H9 (cell line): ENCODE measurements at regions not wholly inside any gene's neighbourhood (a gene's known extent, or its start where the extent isn't known, plus 50 kb on each side); places are given as distances from the start of the nearest gene placed in this dataset.

Experiments
- DNase-seq: peaks from one replicate; pipeline ENCODE4 v3.0.0-alpha.2; 2017
- H2AFZ ChIP-seq: one replicate; pipeline ENCODE4 v1.6.1; 2013; ENCODE audit warnings: mild to moderate bottlenecking, low read length, control low read depth, moderate library complexity
- H2AK5ac ChIP-seq: 2 replicates; pipeline ENCODE4 v1.6.1; 2013; ENCODE audit warnings: low read length, control low read depth, mixed read lengths; ENCODE audit not compliant: insufficient read length
- H2BK120ac ChIP-seq: one replicate; pipeline ENCODE4 v1.6.1; 2013; ENCODE audit warnings: low read depth, mild to moderate bottlenecking, low read length, control low read depth, inconsistent platforms; ENCODE audit not compliant: poor library complexity, severe bottlenecking
- H2BK12ac ChIP-seq: 2 replicates; pipeline ENCODE4 v1.6.1; 2013; ENCODE audit warnings: low read length, control low read depth, mixed read lengths, low read depth; ENCODE audit not compliant: insufficient read length
- H2BK15ac ChIP-seq: 2 replicates; pipeline ENCODE4 v1.6.1; 2013; ENCODE audit warnings: low read depth, low read length, control low read depth
- H2BK20ac ChIP-seq: one replicate; pipeline ENCODE4 v1.6.1; 2013; ENCODE audit warnings: low read depth, mild to moderate bottlenecking, low read length, control low read depth, inconsistent platforms; ENCODE audit not compliant: poor library complexity, severe bottlenecking
- H2BK5ac ChIP-seq: 2 replicates; pipeline ENCODE4 v1.6.1; 2013; ENCODE audit warnings: low read length, control low read depth, mixed read lengths; ENCODE audit not compliant: insufficient read length
- H3K14ac ChIP-seq: 2 replicates; pipeline ENCODE4 v1.6.1; 2013; ENCODE audit warnings: low read length, control low read depth; ENCODE audit not compliant: insufficient read depth
- H3K18ac ChIP-seq: 2 replicates; pipeline ENCODE4 v1.6.1; 2013; ENCODE audit warnings: low read depth, mild to moderate bottlenecking, mixed read lengths, low read length, control low read depth; ENCODE audit not compliant: insufficient read length
- H3K23ac ChIP-seq: 2 replicates; pipeline ENCODE4 v1.6.1; 2013; ENCODE audit warnings: low read length, control low read depth, mixed read lengths, low read depth; ENCODE audit not compliant: insufficient read length
- H3K23me2 ChIP-seq: 2 replicates; pipeline ENCODE4 v1.6.1; 2013; ENCODE audit warnings: low read depth, mild to moderate bottlenecking, mixed read lengths, low read length, control low read depth; ENCODE audit not compliant: insufficient read length, poor library complexity, severe bottlenecking
- H3K27ac ChIP-seq: 2 replicates; pipeline ENCODE4 v1.5.1; 2013; ENCODE audit warnings: low read length, control low read depth, mixed read lengths, low read depth; ENCODE audit not compliant: insufficient read length
- H3K27me3 ChIP-seq: 2 replicates; pipeline ENCODE4 v1.6.1; 2013; ENCODE audit warnings: low read length, control low read depth, inconsistent platforms; ENCODE audit not compliant: insufficient read depth
- H3K4ac ChIP-seq: 2 replicates; pipeline ENCODE4 v1.6.1; 2013; ENCODE audit warnings: low read depth, mild to moderate bottlenecking, control low read depth, inconsistent platforms, low read length, moderate library complexity
- H3K4me1 ChIP-seq: 2 replicates; pipeline ENCODE4 v1.6.1; 2013; ENCODE audit warnings: low read length, control low read depth, inconsistent platforms; ENCODE audit not compliant: insufficient read depth
- H3K4me2 ChIP-seq: 2 replicates; pipeline ENCODE4 v1.6.1; 2013; ENCODE audit warnings: low read length, control low read depth, mixed read lengths; ENCODE audit not compliant: insufficient read length, insufficient read depth
- H3K56ac ChIP-seq: 2 replicates; pipeline ENCODE4 v1.6.1; 2013; ENCODE audit warnings: low read depth, mild to moderate bottlenecking, mixed read lengths, low read length, control low read depth; ENCODE audit not compliant: insufficient read length
- H3K79me1 ChIP-seq: 2 replicates; pipeline ENCODE4 v1.6.1; 2013; ENCODE audit warnings: low read depth, mild to moderate bottlenecking, moderate library complexity, low read length, control low read depth, inconsistent platforms; ENCODE audit not compliant: insufficient read depth, poor library complexity, severe bottlenecking
- H3K79me2 ChIP-seq: 2 replicates; pipeline ENCODE4 v1.6.1; 2013; ENCODE audit warnings: low read length, control low read depth, inconsistent platforms; ENCODE audit not compliant: insufficient read depth
- H3K9ac ChIP-seq: 2 replicates; pipeline ENCODE4 v1.6.1; 2013; ENCODE audit warnings: low read length, control low read depth, mixed read lengths; ENCODE audit not compliant: insufficient read length; ENCODE audit errors: extremely low read depth
- H3K9me3 ChIP-seq: one replicate; pipeline ENCODE4 v1.6.1; 2013; ENCODE audit warnings: low read depth, low read length, inconsistent platforms; ENCODE audit not compliant: control insufficient read depth
- H3T11ph ChIP-seq: one replicate; pipeline ENCODE4 v1.6.1; 2013; ENCODE audit warnings: mild to moderate bottlenecking, low read length, control low read depth, inconsistent platforms
- H4K20me1 ChIP-seq: one replicate; pipeline ENCODE4 v1.6.1; 2013; ENCODE audit not compliant: control insufficient read depth, insufficient read length, insufficient read depth
- H4K5ac ChIP-seq: 2 replicates; pipeline ENCODE4 v1.6.1; 2013; ENCODE audit warnings: low read depth, mild to moderate bottlenecking, mixed read lengths, low read length, control low read depth; ENCODE audit not compliant: insufficient read length
- H4K8ac ChIP-seq: replicated peaks from 2 replicates; pipeline ENCODE4 v1.6.1; 2013; ENCODE audit warnings: low read length, control low read depth, mixed read lengths, low read depth; ENCODE audit not compliant: insufficient read length
- H4K91ac ChIP-seq: 2 replicates; pipeline ENCODE4 v1.6.1; 2013; ENCODE audit warnings: low read depth, mild to moderate bottlenecking, moderate library complexity, mixed read lengths, low read length, control low read depth; ENCODE audit not compliant: insufficient read length
- H3K27ac Mint-ChIP-seq, 3 experiments: 2 replicates in 2 of 3; 3 replicates in 1 of 3; pipeline ENCODE4 v1.8.0; 2020 to 2021; ENCODE audit warnings: mixed read lengths in 3 of 3, mild to moderate bottlenecking in 1 of 3, moderate library complexity in 1 of 3
- H3K27me3 Mint-ChIP-seq: 2 replicates; pipeline ENCODE4 v1.8.0; 2021; ENCODE audit warnings: low read depth, mild to moderate bottlenecking, moderate library complexity, mixed read lengths
- H3K36me3 Mint-ChIP-seq, 3 experiments: 2 replicates in 2 of 3; 3 replicates in 1 of 3; pipeline ENCODE4 v1.8.0; 2020 to 2021; ENCODE audit warnings: low read depth in 3 of 3, mixed read lengths in 3 of 3; ENCODE audit not compliant: insufficient read depth in 1 of 3
- H3K4me1 Mint-ChIP-seq, 2 experiments: 2 replicates each; pipeline ENCODE4 v1.8.0; 2020; ENCODE audit warnings: mixed read lengths in 2 of 2
- H3K4me3 Mint-ChIP-seq, 2 experiments: 2 replicates in 1 of 2; 3 replicates in 1 of 2; pipeline ENCODE4 v1.8.0; 2020 to 2021; ENCODE audit warnings: mild to moderate bottlenecking in 2 of 2, mixed read lengths in 2 of 2, moderate library complexity in 1 of 2
- H3K9me3 Mint-ChIP-seq, 2 experiments: 2 replicates in 1 of 2; 3 replicates in 1 of 2; pipeline ENCODE4 v1.8.0; 2020; ENCODE audit warnings: mild to moderate bottlenecking in 2 of 2, mixed read lengths in 2 of 2, moderate library complexity in 1 of 2
- CTCF ChIP-seq: fragments of 200-600 bp; sonication (generic); conservative IDR thresholded peaks from 3 replicates; pipeline ENCODE4 v1.8.0; 2021; ENCODE audit warnings: antibody characterized with exemption, mild to moderate bottlenecking
- WGBS: extraction: QIAGEN DNeasy Blood & Tissue Kit; methylation state at CpG from one replicate; pipeline ENCODE4 v1.1.7; 2013; ENCODE audit warnings: missing lambda C conversion rate, low lambda C conversion rate, mixed read lengths; ENCODE audit not compliant: insufficient read length; ENCODE audit errors: extremely low coverage; 5-methylcytosine and 5-hydroxymethylcytosine counted together

DNA sequence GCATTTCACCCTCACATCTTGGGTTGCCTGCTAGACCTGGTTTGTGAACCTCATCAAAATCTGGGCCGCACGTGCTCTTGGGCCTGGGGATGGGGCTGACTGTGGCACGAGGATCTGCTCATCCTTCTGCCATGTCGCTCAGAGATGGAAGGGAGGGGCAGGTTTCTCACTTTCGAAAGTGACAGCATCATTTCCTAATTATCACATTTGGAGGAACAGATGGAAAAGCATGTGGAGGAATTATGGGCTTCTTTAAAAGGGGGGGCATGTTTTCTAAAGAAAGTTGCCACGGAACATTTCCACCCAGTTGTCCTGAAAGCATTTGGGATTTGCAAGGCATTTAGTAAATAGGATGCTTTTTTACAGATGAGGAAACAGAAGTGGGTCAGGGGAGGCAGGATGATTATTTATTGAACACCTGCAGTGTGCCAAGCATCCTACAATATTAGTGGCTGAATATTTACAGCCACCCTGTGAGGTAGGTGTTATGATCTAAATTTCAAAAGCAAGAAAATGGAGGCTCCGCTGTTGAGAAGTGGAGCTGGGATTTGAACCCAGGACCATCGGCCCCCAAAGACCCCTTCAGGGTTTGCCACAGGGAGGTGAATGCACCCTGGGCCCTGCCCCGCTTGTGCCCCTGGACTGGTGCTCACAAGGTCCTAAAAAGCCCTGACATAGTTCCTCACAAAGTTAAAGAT, 104.2 kb upstream of the MYCN start:
- H3K27me3 Mint-ChIP-seq: peaks cover 2% of the 10 kb centered on the region; the same call in 1 of the 2 replicates
- Histone ChIP-seq H2BK120ac (no peak overlapping the region), H2BK12ac (no peak overlapping the region), H3K23ac (no peak overlapping the region), H3K4me2 (no peak overlapping the region), H4K20me1 (no peaks in the 10 kb centered on the region), H3K9ac (no peak overlapping the region), H3K56ac (no peak overlapping the region), H3K14ac (no peak overlapping the region), H3K79me1 (no peaks in the 10 kb centered on the region), H3K9me3 (no peaks in the 10 kb centered on the region), H3K23me2 (no peaks in the 10 kb centered on the region), H4K8ac (no peak overlapping the region), H4K5ac (no peak overlapping the region), H4K91ac (no peak overlapping the region), H2AFZ (no peak overlapping the region), H3K4me1 (no peaks in the 10 kb centered on the region), H3T11ph (no peak overlapping the region), H3K18ac (no peak overlapping the region), H2AK5ac (no peak overlapping the region), H2BK20ac (no peak overlapping the region), H3K27me3 (no peaks in the 10 kb centered on the region), H2BK5ac (no peak overlapping the region), H2BK15ac (no peak overlapping the region), H3K79me2 (no peaks in the 10 kb centered on the region), H3K4ac (no peak overlapping the region), H3K27ac (no peak overlapping the region)
- peaks cover 0 to 2% of the 10 kb centered on the region in 2 experiments; a peak in 2 of 5 replicates for H3K9me3 Mint-ChIP-seq
- no peaks in the 10 kb centered on the region; a peak in 1 of 7 replicates for H3K36me3 Mint-ChIP-seq
- no CpG with 5 or more reads among the region's 9 CpGs for WGBS
- no peak for TF ChIP-seq CTCF
- DNase-seq: no peak
- H3K4me3 Mint-ChIP-seq: no peak overlapping the region
- H3K4me1 Mint-ChIP-seq: no peaks in the 10 kb centered on the region
- H3K27ac Mint-ChIP-seq: no peak overlapping the region
